ENCODE measurements at regions not wholly inside any gene's neighbourhood (a gene's known extent, or its start where the extent isn't known, plus 50 kb on each side); places are given as distances from the start of the nearest gene placed in this dataset.
"Not testable (repeated sequence)": the region's sequence is repeated elsewhere in the genome, so short reads cannot be mapped to it uniquely, and the experiment has no call there.

DNA sequence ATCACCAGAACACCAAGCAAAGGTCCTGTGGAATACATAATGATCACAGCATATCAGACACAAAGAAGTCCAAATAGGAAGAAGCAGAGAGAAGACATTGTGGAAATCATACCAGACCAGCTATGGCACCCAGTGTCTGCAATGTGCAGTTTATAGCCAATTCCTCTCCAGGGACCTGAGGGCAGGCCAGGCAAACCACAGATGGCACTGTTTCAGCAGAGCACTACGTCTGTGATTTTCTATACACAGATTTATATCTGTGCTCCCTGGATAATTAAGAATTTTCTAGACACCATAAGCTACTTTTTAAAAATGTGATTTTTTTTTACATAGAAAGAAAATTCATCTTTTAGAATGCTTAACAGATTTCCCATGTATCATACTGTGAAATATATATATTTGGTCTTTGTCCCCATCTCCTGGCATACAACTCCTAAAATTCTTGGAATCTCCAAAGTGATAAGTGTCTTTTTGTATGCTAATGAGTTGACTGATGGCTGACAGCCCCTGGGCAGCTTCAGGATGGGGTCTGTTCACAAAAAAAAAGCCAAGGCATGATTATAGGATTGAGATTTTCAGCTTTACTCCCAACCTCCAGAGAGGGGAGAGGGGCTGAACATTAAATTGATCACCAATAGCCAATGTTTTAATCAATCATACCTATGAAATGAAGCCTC is 498.1 kb downstream of the SIPA1L2 start:
- no peak overlapping the region for H3K27ac Mint-ChIP-seq
- H3K4me3 Mint-ChIP-seq, result no peak overlapping the region
- no peaks in the 10 kb centered on the region for H3K27me3 Mint-ChIP-seq
- TF ChIP-seq, protein P1, sequence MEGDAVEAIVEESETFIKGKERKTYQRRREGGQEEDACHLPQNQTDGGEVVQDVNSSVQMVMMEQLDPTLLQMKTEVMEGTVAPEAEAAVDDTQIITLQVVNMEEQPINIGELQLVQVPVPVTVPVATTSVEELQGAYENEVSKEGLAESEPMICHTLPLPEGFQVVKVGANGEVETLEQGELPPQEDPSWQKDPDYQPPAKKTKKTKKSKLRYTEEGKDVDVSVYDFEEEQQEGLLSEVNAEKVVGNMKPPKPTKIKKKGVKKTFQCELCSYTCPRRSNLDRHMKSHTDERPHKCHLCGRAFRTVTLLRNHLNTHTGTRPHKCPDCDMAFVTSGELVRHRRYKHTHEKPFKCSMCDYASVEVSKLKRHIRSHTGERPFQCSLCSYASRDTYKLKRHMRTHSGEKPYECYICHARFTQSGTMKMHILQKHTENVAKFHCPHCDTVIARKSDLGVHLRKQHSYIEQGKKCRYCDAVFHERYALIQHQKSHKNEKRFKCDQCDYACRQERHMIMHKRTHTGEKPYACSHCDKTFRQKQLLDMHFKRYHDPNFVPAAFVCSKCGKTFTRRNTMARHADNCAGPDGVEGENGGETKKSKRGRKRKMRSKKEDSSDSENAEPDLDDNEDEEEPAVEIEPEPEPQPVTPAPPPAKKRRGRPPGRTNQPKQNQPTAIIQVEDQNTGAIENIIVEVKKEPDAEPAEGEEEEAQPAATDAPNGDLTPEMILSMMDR (conservative IDR thresholded peaks at IDR 0.05), result no peak
- no peaks in the 10 kb centered on the region for H3K4me1 Mint-ChIP-seq (ENCODE audit: unreplicated experiment)
- DNase-seq (ENCODE audit: extremely low spot score, unreplicated experiment), result no peak
- H3K9me3 Mint-ChIP-seq, result peaks cover 8% of the 10 kb centered on the region
- H3K36me3 Mint-ChIP-seq, result no peaks in the 10 kb centered on the region

DNA sequence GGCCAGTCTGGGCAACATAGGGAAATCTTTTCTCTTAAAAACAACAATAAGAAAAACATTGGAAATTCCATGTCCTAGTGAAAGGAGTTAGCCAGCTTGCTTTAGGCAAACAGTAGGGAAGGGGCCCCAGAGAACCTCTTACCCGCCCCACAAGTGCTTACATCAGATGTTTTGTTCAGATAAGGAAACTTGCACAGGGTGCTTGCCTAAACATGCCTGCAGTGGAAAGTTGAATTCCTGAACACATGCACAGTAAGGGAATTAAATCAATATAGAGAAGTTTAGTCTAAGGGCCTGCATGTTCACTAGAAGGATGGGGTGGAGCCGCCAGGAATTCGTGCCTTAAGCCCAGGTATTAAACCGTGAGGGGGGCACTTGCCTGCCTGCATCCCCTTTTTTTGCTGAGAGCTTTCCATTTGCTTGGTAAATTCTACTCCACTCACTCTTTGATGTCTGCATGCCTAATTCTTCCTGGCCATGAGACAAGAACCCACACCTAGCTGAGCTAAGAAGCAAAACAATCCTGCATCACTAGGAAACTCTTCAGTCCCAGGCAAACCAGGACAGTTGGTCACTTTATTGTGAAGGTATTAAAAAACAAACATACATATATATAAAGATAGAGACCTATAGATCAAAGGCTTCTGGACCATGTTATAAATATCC is 499.0 kb downstream of the SIPA1L2 start:
- H3K4me1 Mint-ChIP-seq (ENCODE audit: unreplicated experiment), result no peaks in the 10 kb centered on the region
- H3K27ac Mint-ChIP-seq, result no peak overlapping the region
- H3K9me3 Mint-ChIP-seq, result peaks cover 8% of the 10 kb centered on the region
- no peak for DNase-seq (ENCODE audit: extremely low spot score, unreplicated experiment)
- TF ChIP-seq, protein P1 (conservative IDR thresholded peaks at IDR 0.05), result no peak
- no peaks in the 10 kb centered on the region for H3K36me3 Mint-ChIP-seq
- no peak overlapping the region for H3K4me3 Mint-ChIP-seq
- no peaks in the 10 kb centered on the region for H3K27me3 Mint-ChIP-seq

DNA sequence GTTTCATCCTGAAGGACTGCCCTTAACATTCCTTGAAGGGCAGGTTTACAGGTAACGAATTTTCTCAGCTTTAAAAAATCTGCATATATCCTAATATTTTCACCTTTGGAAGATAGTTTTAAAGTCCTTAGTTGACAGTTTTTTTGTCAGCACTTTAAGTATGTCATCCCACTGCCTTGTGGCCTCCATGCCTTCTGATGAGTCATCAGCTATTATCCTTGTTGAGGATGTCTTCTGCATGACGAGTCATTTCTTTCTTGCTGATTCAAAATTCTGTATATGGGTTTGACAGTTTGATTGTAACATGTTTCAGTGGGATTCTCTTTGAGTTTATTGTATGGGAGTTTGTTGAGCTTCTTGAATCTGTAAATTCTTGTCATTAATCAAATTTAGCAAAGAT is 500.6 kb downstream of the DISC1 start:
- H3K4me3 Mint-ChIP-seq, result no peak overlapping the region
- peaks cover 8% of the 10 kb centered on the region for H3K9me3 Mint-ChIP-seq
- H3K36me3 Mint-ChIP-seq, result no peaks in the 10 kb centered on the region
- peak overlapping the region; percentile 44 for H3K27ac Mint-ChIP-seq
- peaks cover 11% of the 10 kb centered on the region for H3K27me3 Mint-ChIP-seq
- H3K4me1 Mint-ChIP-seq (ENCODE audit: unreplicated experiment), result no peaks in the 10 kb centered on the region
- TF ChIP-seq, protein P1 (conservative IDR thresholded peaks at IDR 0.05), result no peak
- DNase-seq (ENCODE audit: extremely low spot score, unreplicated experiment), result no peak

DNA sequence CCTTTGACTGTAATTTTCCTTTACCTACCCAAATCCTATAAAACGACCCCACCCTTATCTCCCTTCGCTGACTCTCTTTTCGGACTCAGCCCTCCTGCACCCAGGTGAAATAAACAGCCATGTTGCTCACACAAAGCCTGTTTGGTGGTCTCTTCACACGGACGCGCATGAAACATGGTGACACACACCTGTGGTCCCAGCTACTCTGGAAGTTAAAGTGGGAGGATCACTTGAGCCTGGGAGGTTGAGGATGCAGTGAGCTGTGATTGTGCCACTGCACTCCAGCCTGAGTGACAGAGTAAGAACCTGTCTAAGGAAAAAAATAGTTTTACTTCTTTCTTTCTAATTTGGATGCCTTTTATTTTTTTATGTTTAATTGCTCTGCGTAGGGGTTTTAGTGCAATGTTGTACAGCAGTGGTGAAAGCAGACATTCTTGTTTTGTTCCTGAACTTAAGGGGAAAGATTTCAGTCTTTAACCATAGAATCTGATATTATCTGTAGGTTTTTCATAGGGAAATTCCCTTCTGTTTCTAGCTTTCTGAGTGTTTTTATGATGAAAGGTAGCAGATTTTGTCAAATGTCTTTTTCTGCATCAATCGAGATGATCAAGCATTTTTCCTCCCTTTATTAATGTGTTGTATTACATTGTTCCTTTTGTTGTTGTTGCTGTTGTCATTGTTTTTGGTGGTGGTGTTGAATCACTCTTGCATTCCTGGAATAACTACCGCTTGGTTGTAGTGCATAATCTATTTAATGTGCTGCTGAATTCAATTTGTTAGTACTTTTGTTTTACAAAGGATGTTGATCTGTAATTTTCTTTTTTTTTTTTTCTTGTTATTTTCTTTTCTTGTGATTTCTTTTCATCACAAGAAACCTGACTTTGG is 497.4 kb downstream of the DISC1 start:
- no peaks in the 10 kb centered on the region for H3K36me3 Mint-ChIP-seq
- no peaks in the 10 kb centered on the region for H3K4me1 Mint-ChIP-seq (ENCODE audit: unreplicated experiment)
- no peak for DNase-seq (ENCODE audit: extremely low spot score, unreplicated experiment)
- TF ChIP-seq, protein P1 (conservative IDR thresholded peaks at IDR 0.05), result no peak
- no peaks in the 10 kb centered on the region for H3K9me3 Mint-ChIP-seq
- peaks cover 27% of the 10 kb centered on the region for H3K27me3 Mint-ChIP-seq
- no peak overlapping the region for H3K27ac Mint-ChIP-seq
- no peak overlapping the region for H3K4me3 Mint-ChIP-seq

DNA sequence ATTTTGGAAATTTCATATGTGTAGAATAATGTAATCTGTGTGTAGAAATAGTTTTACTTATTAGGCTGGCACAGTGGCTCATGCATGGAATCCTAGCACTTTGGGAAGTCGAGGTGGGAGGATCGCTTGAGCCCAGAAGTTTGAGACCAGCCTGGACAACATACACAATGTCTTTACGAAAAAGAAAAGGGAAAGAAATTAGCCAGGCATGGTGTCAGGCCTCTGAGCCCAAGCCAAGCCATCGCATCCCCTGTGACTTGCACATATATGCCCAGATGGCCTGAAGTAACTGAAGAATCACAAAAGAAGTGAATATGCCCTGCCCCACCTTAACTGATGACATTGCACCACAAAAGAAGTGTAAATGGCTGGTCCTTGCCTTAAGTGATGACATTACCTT is 491.3 kb downstream of the DISC1 start:
- H3K27ac Mint-ChIP-seq; H3K4me1 Mint-ChIP-seq (ENCODE audit: unreplicated experiment); DNase-seq (ENCODE audit: extremely low spot score, unreplicated experiment); H3K4me3 Mint-ChIP-seq; H3K36me3 Mint-ChIP-seq; H3K9me3 Mint-ChIP-seq: not testable (repeated sequence)
- H3K27me3 Mint-ChIP-seq, result peaks cover 35% of the 10 kb centered on the region

DNA sequence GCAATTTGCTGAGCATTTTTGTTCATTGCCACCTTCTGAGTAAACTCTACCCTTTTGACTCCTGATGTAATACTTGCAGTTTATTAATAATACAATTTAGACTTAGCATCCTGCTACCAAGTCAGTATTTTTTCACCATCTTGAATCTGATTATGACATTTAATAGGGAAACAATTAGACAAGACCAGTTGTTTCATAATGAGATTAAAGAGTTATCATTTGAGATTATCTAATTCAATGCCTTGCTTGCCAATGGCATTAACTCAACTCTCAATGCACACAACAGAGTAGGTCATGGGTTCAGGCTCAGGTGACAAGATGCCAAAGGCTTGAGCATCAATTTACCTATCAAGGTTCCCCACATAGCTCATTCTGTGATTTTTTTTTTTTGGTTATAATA is 488.4 kb downstream of the DISC1 start:
- Mint-ChIP-seq H3K27ac (no peak overlapping the region), H3K27me3 (peaks cover 42% of the 10 kb centered on the region), H3K36me3 (no peaks in the 10 kb centered on the region), H3K4me1 (ENCODE audit: unreplicated experiment) (peaks cover 18% of the 10 kb centered on the region), H3K4me3 (no peak overlapping the region), H3K9me3 (no peaks in the 10 kb centered on the region)
- TF ChIP-seq, protein P1 (conservative IDR thresholded peaks at IDR 0.05), result no peak
- no peak for DNase-seq (ENCODE audit: extremely low spot score, unreplicated experiment)
